Prostate gland (tissue), 2 donors: ENCODE measurements at regions not wholly inside any gene's neighbourhood (a gene's known extent, or its start where the extent isn't known, plus 50 kb on each side); places are given as distances from the start of the nearest gene placed in this dataset.

Experiments used
- DNase-seq: peaks from one replicate; pipeline ENCODE4 v3.0.0-alpha.2; 2019; ENCODE audit warnings: low spot score
- H3K27ac ChIP-seq, 2 donors: fragments of 200-600 bp; sonication (generic); 2 replicates each; pipeline ENCODE4 v1.5.1; 2017 to 2019
- H3K27me3 ChIP-seq: fragments of 200-600 bp; sonication (generic); replicated peaks from 2 replicates; pipeline ENCODE4 v1.5.1; 2019; ENCODE audit not compliant: insufficient read depth
- H3K36me3 ChIP-seq, 2 donors: fragments of 200-600 bp; sonication (generic); 1 replicate in 1 of 2; 2 replicates in 1 of 2; pipeline versions ENCODE4 v1.5.1 to v1.8.1; 2017 to 2019
- H3K4me1 ChIP-seq: fragments of 200-600 bp; sonication (generic); replicated peaks from 2 replicates; pipeline ENCODE4 v1.5.1; 2019
- H3K4me3 ChIP-seq, 2 donors: fragments of 200-600 bp; sonication (generic); 2 replicates each; pipeline ENCODE4 v1.5.1; 2017 to 2019
- H3K9me3 ChIP-seq: fragments of 200-600 bp; sonication (generic); 2 replicates; pipeline ENCODE4 v1.5.1; 2017
- POLR2A ChIP-seq: fragments of 450-650 bp; IDR thresholded peaks from one replicate; pipeline ENCODE4 v1.6.1; 2016; ENCODE audit warnings: antibody characterized with exemption, mild to moderate bottlenecking
- POLR2AphosphoS5 ChIP-seq: sonication (generic); formaldehyde crosslinking; IDR thresholded peaks from one replicate; pipeline ENCODE4 v1.6.1; 2017; ENCODE audit warnings: antibody characterized with exemption
- WGBS: methylation state at CpG from one replicate; pipeline ENCODE4 v1.1.5; 2018; 5-methylcytosine and 5-hydroxymethylcytosine counted together
- intact Hi-C: fragments of 100-400 bp; cut with DNase I; formaldehyde crosslinking; loops from one replicate; pipeline ENCODE4 v1.14.2; 2022
- TF ChIP-seq, protein P1 (sequence below), 4 experiments: fragments of 200-600 bp in 2 of 4; fragments of 450-650 bp in 2 of 4; sonication (generic) in 2 of 4; IDR thresholded peaks; 1 replicate in 3 of 4; 2 replicates in 1 of 4; pipeline ENCODE4 v1.5.1; 2016 to 2019; ENCODE audit warnings: antibody characterized with exemption in 4 of 4, mild to moderate bottlenecking in 2 of 4, moderate library complexity in 2 of 4

DNA sequence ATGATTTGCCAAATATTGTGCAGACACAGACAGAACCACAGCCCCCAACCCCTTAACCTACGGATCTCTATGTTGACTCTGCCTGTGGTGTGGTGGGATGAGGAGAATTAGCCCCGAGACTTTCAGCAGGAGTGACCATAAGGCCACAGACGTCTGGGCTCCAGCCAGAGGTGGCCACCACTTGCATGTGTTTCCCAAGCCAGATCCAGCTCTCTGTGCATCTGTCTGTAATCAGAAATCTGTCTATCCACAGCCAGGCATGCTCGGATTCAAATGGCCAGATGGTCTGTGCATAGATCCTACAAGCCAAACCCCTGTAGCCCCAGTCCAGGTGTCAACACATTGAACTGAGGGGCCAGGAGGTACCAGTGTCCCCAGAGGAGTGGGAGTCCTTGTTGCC is 140.6 kb downstream of the SYF2 start:
- H3K27me3 ChIP-seq: no peaks in the 10 kb centered on the region
- no peaks in the 10 kb centered on the region for H3K4me1 ChIP-seq
- no peaks in the 10 kb centered on the region for H3K9me3 ChIP-seq
- intact Hi-C loops: no loop called here
- DNase-seq: no peak
- H3K27ac ChIP-seq: no peak overlapping the region
- WGBS: 90% methylated on average over 4 of the region's 4 CpGs
- no peak overlapping the region for H3K4me3 ChIP-seq
- no peak for TF ChIP-seq POLR2AphosphoS5
- no peak for TF ChIP-seq POLR2A
- TF ChIP-seq, protein P1, sequence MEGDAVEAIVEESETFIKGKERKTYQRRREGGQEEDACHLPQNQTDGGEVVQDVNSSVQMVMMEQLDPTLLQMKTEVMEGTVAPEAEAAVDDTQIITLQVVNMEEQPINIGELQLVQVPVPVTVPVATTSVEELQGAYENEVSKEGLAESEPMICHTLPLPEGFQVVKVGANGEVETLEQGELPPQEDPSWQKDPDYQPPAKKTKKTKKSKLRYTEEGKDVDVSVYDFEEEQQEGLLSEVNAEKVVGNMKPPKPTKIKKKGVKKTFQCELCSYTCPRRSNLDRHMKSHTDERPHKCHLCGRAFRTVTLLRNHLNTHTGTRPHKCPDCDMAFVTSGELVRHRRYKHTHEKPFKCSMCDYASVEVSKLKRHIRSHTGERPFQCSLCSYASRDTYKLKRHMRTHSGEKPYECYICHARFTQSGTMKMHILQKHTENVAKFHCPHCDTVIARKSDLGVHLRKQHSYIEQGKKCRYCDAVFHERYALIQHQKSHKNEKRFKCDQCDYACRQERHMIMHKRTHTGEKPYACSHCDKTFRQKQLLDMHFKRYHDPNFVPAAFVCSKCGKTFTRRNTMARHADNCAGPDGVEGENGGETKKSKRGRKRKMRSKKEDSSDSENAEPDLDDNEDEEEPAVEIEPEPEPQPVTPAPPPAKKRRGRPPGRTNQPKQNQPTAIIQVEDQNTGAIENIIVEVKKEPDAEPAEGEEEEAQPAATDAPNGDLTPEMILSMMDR (IDR thresholded peaks at IDR 0.05): no peak
- H3K36me3 ChIP-seq: no peaks in the 10 kb centered on the region

GRCh38 chr1:25090707-25091422 is 141.4 kb downstream of the SYF2 start:
- no peaks in the 10 kb centered on the region for H3K9me3 ChIP-seq
- H3K36me3 ChIP-seq: no peaks in the 10 kb centered on the region
- H3K27me3 ChIP-seq: no peaks in the 10 kb centered on the region
- no peak for TF ChIP-seq POLR2A
- TF ChIP-seq POLR2AphosphoS5: no peak
- TF ChIP-seq, protein P1 (IDR thresholded peaks at IDR 0.05): no peak
- no peak overlapping the region for H3K4me3 ChIP-seq
- H3K27ac ChIP-seq: no peak overlapping the region
- WGBS: 91% methylated on average over 13 of the region's 13 CpGs
- DNase-seq: no peak
- no peaks in the 10 kb centered on the region for H3K4me1 ChIP-seq
- intact Hi-C loops: no loop called here

- no peak for TF ChIP-seq POLR2A
- TF ChIP-seq, protein P1 (IDR thresholded peaks at IDR 0.05): no peak
- TF ChIP-seq POLR2AphosphoS5: no peak
- WGBS: 87% methylated on average over 7 of the region's 7 CpGs
- no peak for DNase-seq
- intact Hi-C loops: no loop called here
- no peak overlapping the region for H3K27ac ChIP-seq
- H3K27me3 ChIP-seq: no peaks in the 10 kb centered on the region
- no peaks in the 10 kb centered on the region for H3K36me3 ChIP-seq
- H3K9me3 ChIP-seq: no peaks in the 10 kb centered on the region
- H3K4me3 ChIP-seq: no peak overlapping the region
- no peaks in the 10 kb centered on the region for H3K4me1 ChIP-seq
Observed at GRCh38 chr1:25089772-25090171, 142.5 kb downstream of the SYF2 start.

GRCh38 chr1:25088946-25089345 is 143.4 kb downstream of the SYF2 start:
- Histone ChIP-seq H3K4me3 (no peak overlapping the region), H3K27ac (no peak overlapping the region), H3K9me3 (no peaks in the 10 kb centered on the region), H3K27me3 (no peaks in the 10 kb centered on the region), H3K4me1 (no peaks in the 10 kb centered on the region), H3K36me3 (no peaks in the 10 kb centered on the region)
- no peak for DNase-seq
- 83% methylated on average over 7 of the region's 7 CpGs for WGBS
- TF ChIP-seq, protein P1 (IDR thresholded peaks at IDR 0.05): no peak
- TF ChIP-seq POLR2AphosphoS5 (no peak), POLR2A (no peak)
- intact Hi-C loops: no loop called here

- Histone ChIP-seq H3K9me3 (no peaks in the 10 kb centered on the region), H3K36me3 (no peaks in the 10 kb centered on the region), H3K27ac (no peak overlapping the region), H3K4me1 (no peaks in the 10 kb centered on the region), H3K27me3 (no peaks in the 10 kb centered on the region), H3K4me3 (no peak overlapping the region)
- TF ChIP-seq, protein P1 (IDR thresholded peaks at IDR 0.05): no peak
- no peak for TF ChIP-seq POLR2A
- no peak for TF ChIP-seq POLR2AphosphoS5
- no peak for DNase-seq
- WGBS: 89% methylated on average over 6 of the region's 6 CpGs
- intact Hi-C loops: no loop called here
Observed at GRCh38 chr1:25088180-25088701, 144.1 kb downstream of the SYF2 start.
